GM21423 (cell line): ENCODE measurements at regions not wholly inside any gene's neighbourhood (a gene's known extent, or its start where the extent isn't known, plus 50 kb on each side); places are given as distances from the start of the nearest gene placed in this dataset.
A peak's percentile ranks its signal among the peaks of the same experiment; 100 is the strongest.
"Not testable (repeated sequence)": the region's sequence is repeated elsewhere in the genome, so short reads cannot be mapped to it uniquely, and the experiment has no call there.

Experiments used
- ATAC-seq: cut with Tn5 transposase; IDR thresholded peaks from one replicate; pipeline ENCODE4 v1.9.1; 2021; ENCODE audit warnings: mild to moderate bottlenecking, moderate library complexity; ENCODE audit not compliant: unreplicated experiment

- no peak for ATAC-seq
These were observed 264.7 kb downstream of the SOX9 start for GRCh38 chr17:72385475-72385874.

DNA sequence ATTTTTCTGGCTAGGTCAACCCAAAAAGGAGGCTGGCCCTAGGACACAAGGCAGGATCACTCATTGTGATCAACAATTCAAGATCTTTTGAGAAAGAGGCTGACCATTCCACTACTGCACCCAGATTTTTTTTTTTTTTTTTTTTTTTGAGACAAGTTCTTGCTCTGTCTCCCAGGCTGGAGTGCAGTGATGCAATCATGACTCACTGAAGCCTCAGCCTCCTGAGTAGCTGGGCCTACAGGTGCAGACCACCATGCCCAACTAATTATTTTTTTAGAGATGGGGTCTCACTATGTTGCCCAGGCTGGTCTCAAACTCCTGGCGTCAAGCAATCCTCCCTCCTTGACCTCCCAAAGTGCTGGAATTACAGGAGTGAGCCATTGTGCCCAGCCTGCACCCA lies 265.4 kb downstream of the SOX9 start:
- ATAC-seq = not testable (repeated sequence)

DNA sequence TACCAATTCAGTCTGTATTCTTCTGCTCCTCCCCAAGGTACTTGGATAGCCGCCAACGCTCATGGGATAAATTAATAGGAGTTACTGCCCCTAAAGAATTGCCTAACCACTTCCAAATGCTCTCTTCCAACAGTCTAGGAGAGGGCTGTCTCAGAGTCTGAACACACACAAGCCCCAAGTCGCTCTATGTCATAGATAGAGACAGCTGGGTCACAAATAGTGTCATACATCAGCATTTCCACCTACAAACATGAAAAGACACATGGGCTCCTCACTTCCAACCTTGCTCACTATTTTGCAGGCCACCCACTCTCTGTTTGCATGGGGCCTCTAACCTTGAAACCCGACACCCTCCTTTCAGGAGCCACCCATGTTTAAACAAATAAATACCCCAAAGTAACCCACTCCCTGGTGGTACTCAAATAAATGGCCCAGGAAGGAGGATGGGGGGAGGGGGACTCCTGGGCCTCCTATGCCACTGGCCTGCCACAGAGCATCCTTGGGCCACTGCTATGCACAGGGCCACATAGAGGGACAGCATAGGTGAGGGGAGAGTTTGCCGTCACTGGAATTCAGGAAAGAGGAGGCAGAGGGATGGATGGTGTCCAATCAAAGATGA lies 265.9 kb downstream of the SOX9 start:
- ATAC-seq = no peak

GRCh38 chr17:72387487-72387886 lies 266.7 kb downstream of the SOX9 start:
- no peak for ATAC-seq

DNA sequence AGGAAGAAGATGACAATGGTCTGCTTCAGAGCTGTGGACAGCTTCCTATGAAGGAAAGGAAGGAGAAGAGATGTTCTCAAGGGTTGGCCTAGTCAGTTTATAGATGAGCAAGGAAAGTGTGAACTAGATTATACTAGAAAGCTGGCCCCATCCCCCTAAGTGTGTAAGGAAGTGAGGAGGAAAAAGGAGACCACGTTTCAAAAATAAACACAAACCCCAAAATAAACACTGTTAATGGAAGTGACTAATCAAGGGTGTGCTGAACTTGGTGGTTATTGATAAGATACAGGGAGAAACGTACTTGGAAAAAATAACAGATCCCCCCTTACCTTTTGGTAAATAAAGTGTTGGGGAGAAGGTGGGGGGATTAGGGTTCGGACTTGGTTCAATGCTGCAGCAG lies 267.1 kb downstream of the SOX9 start:
- ATAC-seq = no peak

GRCh38 chr17:72388765-72389473 lies 268.1 kb downstream of the SOX9 start:
- peak; percentile 47 for ATAC-seq

DNA sequence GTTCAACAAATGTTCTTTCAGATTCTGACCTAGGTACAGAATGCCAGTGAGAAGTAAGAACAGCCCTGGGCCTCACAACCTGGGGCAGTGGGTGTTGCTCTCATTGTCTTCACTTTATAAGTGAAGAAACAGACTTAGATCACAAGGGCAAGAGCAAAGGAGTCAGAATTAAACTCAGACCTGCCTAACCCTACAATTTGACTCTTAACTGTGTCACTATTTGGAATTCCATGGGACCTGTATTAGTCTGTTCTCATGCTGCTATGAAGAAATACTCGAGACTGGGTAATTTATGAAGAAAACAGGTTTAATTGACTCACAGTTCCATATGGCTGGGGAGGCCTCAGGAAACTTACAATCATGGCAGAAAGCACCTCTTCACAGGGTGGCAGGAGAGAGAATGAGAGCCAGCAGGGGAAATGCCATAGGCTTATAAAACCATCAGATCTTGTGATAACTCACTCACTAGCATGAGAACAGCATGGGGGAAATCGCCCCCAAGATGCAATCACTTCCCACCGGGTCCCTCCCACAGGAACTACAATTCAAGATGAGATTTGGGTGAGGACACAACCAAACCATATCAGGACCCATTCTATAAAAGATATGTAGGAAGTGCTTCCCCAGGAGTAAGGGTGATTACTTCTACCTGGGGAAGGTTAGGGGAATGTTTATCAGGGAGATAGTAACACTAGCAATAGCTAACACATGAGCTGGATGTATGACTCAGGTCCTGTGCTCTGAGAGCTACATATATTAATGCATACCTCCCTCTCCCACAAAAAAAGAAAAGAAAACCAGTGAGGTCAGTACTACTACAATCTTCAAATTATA lies 270.1 kb downstream of the SOX9 start:
- no peak for ATAC-seq

DNA sequence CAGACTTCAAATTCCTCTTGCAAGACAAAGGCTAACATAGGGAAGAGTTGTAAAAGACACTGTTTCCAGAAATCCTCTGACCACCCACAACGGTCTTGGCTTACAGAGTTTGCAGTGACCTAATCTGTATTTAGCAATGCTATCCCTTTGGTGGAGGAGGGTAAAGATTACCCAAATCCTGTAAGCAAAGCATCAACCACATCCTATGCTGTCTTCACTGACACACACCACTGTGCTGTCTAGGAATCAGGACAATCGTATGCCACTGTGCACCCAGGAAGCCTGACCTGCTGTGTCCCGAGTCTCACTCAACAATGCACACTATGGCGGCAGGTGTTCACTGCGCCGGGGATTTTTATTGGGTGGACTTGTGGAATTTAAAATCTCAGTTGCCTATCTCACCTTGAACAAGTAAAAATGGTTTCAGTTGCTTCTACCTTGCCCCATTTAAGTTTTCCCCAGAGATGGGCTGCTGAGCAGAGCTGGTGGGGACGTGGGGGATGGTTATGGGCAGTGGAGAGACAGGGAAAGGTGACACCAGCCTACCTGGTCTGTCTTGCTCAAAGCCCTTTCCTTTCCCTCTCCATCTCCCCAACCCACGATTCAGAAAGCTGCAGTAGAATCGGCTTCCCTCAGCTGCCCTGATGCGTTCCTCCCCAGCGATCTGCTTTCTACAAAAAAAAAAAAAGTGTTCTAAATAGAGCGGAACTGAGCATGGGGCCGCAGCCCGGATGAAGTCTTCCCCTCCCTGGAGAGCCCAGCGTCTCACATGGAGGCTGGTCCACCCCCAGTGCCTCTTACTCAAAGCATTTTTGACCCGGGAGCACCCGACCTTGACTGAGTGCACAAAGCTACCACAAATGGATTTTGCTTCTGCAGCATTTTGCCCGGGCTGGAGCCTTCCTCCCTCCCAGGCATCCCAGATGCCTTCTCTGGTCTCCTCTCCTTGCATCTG lies 271.5 kb downstream of the SOX9 start:
- ATAC-seq = no peak

DNA sequence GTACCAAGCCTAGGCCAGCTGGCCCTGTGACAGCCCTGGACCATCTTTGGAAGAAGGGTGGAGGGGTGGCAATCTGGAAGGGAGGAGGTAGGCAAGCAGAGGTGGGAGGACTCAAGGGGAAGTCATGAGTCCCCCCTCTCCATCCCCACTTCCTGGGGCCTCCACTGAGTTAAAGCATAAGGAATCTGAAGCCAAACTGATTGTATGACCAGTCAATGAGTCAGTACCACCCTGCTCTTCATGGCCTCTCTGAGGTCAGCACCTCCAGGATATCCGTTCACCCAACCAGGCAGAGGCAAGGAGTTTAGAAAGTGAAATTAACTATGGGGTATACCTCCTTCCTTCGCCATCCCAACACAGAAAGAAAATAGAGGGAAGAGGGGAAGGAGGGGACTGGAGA lies 272.7 kb downstream of the SOX9 start:
- no peak for ATAC-seq

GRCh38 chr17:72394531-72394930 lies 273.7 kb downstream of the SOX9 start:
- no peak for ATAC-seq

DNA sequence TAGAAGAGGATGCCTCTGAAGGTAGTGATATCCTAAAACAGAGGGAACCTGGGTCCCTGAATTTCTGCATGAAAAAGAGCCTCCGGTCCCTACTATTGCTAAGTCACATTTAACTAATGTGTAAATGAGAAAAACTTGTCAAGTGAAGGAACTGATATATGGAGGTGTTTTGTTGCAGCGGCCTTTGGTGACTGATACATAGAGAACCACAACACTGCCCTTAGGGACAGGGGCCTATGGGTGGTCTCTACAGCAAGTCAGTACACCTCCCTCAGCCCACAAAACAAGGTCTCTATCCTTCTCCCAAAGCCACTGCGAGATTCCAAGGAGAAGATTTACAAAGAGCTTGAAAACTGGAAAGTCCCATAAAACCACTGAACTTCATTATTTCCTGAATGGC lies 275.3 kb downstream of the SOX9 start:
- ATAC-seq = no peak

- no peak for ATAC-seq
These were observed 276.4 kb downstream of the SOX9 start for GRCh38 chr17:72397223-72397667.

GRCh38 chr17:72397687-72398086 lies 276.9 kb downstream of the SOX9 start:
- ATAC-seq = no peak

- no peak for ATAC-seq
These were observed 278.3 kb downstream of the SOX9 start for GRCh38 chr17:72399023-72399607.

DNA sequence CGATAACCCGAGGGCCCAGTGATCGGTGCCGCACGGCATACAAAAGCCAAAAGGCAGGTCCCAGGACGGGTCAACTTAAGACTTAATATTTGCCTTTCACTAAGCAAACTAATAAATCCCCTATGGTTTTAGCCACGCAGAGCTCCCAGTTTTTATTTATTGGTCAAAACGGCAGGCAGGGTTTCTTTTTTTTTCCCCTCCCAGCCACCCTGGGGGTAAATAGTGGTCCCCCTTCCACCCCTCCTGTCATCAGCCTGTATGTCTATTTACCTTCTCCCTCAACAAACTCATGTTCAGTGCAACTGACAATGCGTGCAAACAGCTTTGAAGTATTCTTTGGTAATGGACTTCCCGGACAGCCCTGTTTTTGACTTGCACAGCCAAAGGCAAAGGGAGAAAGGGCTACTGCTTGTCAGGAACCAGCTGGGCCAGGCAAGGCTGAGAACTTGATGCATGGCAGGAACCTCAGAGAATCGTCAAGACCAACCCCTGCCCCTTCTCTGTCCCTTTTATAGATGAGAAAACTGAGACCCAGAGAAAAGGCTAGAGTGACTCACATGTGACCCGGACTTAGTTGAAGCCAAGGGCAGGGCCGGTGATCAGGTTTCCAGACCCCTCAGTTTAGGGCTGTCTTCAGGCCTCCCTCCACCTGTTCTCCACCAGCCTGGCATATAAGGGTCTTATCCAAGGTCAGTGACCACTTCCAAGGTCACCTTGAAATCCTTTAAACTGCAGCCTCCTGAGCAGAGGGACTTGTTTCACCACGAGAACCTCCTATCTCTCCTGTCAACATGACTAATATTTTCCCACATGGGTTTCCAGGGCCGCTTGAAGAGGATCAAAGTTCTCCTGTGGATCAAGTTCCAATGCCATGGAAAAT lies 279.0 kb downstream of the SOX9 start:
- no peak for ATAC-seq

DNA sequence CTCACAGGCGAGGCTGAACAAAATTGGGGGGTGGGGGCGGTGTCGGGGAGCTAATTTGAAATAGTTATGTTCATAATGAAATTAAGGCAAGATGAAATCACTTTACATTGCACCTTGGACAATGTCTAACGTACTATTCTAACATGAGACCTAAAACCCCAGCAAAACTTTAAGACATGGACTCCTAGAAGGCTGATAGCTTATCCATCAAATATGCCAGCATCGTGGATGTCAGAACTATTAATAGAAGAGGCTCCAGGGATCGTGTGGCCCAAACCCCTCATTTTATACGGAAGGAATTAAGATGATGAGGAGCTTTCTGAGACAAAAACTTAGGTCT lies 279.6 kb downstream of the SOX9 start:
- ATAC-seq = no peak

DNA sequence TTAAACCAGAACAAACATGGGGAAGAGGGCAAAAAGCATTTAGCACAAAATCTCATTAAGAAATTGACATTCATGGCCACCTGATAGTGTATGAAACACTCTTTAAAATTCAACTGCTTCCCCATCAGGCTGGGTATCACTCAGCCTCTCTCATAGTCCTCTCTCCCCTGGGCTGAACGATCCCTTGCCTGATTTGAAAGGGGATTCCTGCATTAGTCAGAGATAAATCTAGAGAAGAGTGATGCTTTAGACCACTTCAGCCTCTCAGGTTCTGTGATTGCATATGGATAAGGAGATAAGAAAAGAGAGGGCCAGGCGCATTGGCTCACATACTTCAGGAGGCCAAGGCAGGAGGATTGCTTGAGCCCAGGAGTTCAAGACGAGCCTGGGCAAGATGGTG lies 280.0 kb downstream of the SOX9 start:
- no peak for ATAC-seq

GRCh38 chr17:72401883-72402726 lies 281.3 kb downstream of the SOX9 start:
- ATAC-seq = no peak
